ENCODE measurements at regions not wholly inside any gene's neighbourhood (a gene's known extent, or its start where the extent isn't known, plus 50 kb on each side); places are given as distances from the start of the nearest gene placed in this dataset.

DNA sequence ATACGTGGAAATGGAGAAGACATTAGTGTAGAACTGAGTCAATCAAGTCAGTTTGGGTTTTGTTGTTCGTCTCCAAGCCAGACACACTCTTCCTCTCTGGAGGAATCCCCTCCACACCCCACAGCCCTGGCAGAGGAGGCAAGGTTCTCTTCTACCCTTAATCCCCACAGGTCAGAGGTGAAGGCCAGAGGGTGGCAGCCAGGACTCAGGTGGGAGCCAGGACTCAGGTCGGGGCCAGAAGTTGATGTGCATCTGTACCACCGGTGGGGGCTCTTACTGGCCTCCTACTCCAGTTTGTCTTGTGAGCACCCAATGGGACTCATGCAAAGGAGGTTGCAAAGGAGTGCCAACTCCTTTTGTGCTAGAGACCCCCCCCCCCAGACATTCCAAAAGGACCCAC, 126.4 kb downstream of the TBXT start:
- POLR2A ChIA-PET (ENCODE audit: unreplicated experiment): no interaction called here

DNA sequence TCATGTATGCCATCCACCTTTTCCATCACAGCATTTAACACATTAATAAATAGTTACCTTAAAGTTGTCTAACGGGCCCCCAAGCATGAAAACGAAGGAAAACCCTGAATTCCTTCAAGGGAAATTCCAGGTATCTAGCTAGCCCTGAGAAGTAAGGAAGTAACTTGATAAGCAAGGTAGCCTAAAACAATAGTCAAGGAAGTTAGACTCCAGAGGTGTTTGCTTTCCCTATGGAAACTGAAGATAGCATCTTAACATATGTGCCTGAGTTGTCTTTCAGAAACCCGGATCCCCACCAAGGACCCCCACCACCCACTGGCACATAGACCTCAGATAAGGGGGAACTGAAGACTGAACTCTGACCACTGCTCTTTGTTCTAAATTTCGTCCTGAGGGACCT, 127.4 kb downstream of the TBXT start:
- no peak overlapping the region for H3K9ac ChIP-seq (ENCODE audit: low read length)
- no peak overlapping the region for H3K4me2 ChIP-seq (ENCODE audit: low read length)
- no peak for DNase-seq
- H3F3A ChIP-seq (ENCODE audit: low read length, unreplicated experiment): no peaks in the 10 kb centered on the region
- TF ChIP-seq, protein P1, sequence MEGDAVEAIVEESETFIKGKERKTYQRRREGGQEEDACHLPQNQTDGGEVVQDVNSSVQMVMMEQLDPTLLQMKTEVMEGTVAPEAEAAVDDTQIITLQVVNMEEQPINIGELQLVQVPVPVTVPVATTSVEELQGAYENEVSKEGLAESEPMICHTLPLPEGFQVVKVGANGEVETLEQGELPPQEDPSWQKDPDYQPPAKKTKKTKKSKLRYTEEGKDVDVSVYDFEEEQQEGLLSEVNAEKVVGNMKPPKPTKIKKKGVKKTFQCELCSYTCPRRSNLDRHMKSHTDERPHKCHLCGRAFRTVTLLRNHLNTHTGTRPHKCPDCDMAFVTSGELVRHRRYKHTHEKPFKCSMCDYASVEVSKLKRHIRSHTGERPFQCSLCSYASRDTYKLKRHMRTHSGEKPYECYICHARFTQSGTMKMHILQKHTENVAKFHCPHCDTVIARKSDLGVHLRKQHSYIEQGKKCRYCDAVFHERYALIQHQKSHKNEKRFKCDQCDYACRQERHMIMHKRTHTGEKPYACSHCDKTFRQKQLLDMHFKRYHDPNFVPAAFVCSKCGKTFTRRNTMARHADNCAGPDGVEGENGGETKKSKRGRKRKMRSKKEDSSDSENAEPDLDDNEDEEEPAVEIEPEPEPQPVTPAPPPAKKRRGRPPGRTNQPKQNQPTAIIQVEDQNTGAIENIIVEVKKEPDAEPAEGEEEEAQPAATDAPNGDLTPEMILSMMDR (conservative IDR thresholded peaks at IDR 0.05; ENCODE audit: low read depth, low read length): no peak
- TF ChIP-seq EZH2phosphoT487 (IDR thresholded peaks at IDR 0.05; ENCODE audit: borderline replicate concordance, low read length) (no peak), EZH2 (IDR thresholded peaks at IDR 0.05; ENCODE audit: low read length, unreplicated experiment) (no peak)
- no peaks in the 10 kb centered on the region for H3K79me2 ChIP-seq (ENCODE audit: low read length)
- no TSS peak for BruUV-seq (replicated peaks)
- POLR2A ChIA-PET (ENCODE audit: unreplicated experiment): no interaction called here
- H4K20me1 ChIP-seq (ENCODE audit: low read length): no peaks in the 10 kb centered on the region
- no peak for ATAC-seq
- no peaks in the 10 kb centered on the region for H3K9me2 ChIP-seq (replicated peaks; ENCODE audit: low read length)
- H3K4me3 ChIP-seq (ENCODE audit: low read length): no peak overlapping the region
- no peak overlapping the region for H2AFZ ChIP-seq (ENCODE audit: low read length)
- H3K27me3 ChIP-seq (ENCODE audit: low read length): no peaks in the 10 kb centered on the region
- no peak overlapping the region for H3K27ac ChIP-seq (ENCODE audit: low read length)
- H3K9me3 ChIP-seq (ENCODE audit: low read length): no peaks in the 10 kb centered on the region
- H3K4me1 ChIP-seq (ENCODE audit: insufficient read depth, low read length): no peaks in the 10 kb centered on the region
- CTCF ChIA-PET: no interaction called here
- no peaks in the 10 kb centered on the region for H3K36me3 ChIP-seq (ENCODE audit: low read depth, low read length)
- intact Hi-C loops (cut with micrococcal nuclease): no loop called here

More for the DNA sequence above, 126.4 kb downstream of the TBXT start:
- no peak overlapping the region for H3K4me2 ChIP-seq (ENCODE audit: low read length)
- ATAC-seq (no peak), DNase-seq (no peak)
- BruUV-seq (replicated peaks): no TSS peak
- no peaks in the 10 kb centered on the region for H3K79me2 ChIP-seq (ENCODE audit: low read length)
- CTCF ChIA-PET: no interaction called here
- no peak overlapping the region for H3K9ac ChIP-seq (ENCODE audit: low read length)
- H3K27me3 ChIP-seq (ENCODE audit: low read length): no peaks in the 10 kb centered on the region
- no peaks in the 10 kb centered on the region for H3F3A ChIP-seq (ENCODE audit: low read length, unreplicated experiment)
- H3K4me1 ChIP-seq (ENCODE audit: insufficient read depth, low read length): no peaks in the 10 kb centered on the region
- no peaks in the 10 kb centered on the region for H3K36me3 ChIP-seq (ENCODE audit: low read depth, low read length)
- H2AFZ ChIP-seq (ENCODE audit: low read length): no peak overlapping the region
- no peaks in the 10 kb centered on the region for H3K9me2 ChIP-seq (replicated peaks; ENCODE audit: low read length)
- H3K9me3 ChIP-seq (ENCODE audit: low read length): no peaks in the 10 kb centered on the region
- H3K4me3 ChIP-seq (ENCODE audit: low read length): no peak overlapping the region
- H3K27ac ChIP-seq (ENCODE audit: low read length): no peak overlapping the region
- intact Hi-C loops (cut with micrococcal nuclease): no loop called here
- no peak for TF ChIP-seq EZH2 (IDR thresholded peaks at IDR 0.05; ENCODE audit: low read length, unreplicated experiment)
- TF ChIP-seq EZH2phosphoT487 (IDR thresholded peaks at IDR 0.05; ENCODE audit: borderline replicate concordance, low read length): no peak
- TF ChIP-seq, protein P1 (conservative IDR thresholded peaks at IDR 0.05; ENCODE audit: low read depth, low read length): no peak
- H4K20me1 ChIP-seq (ENCODE audit: low read length): no peaks in the 10 kb centered on the region

DNA sequence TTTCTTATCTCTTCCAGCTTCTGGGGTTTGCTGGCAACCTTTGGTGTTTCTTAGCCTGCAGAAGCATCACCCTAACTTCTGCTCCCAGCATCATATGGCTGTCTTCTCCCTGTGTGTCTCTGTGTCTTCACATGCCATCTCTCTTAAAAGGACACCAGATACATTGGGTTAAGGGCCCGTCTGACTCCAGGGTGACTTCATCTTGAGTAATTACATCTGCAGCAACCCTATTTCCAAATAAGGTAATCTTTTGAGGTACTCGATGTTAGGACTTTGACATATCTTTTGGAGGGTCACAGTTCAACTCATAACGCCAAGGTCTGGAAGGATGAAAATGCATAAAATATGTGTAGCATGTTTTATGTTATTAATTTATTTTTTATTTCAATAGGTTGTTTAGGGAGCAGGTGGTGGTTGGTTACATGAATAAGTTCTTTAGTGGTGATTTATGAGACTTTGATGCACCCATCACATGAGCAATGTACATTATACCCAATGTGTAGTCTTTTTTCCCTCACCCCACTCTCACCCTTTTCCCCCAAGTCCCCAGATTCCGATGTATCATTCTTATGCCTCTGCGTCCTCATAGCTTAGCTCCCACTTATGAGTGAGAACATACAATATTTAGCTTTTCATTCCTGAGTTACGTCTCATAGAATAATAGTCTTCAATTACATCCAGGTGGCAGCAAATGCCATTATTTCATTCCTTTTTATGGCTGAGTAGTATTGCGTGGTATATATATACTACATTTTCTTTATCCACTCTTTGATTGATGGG, 131.1 kb downstream of the TBXT start:
- Histone ChIP-seq H4K20me1 (ENCODE audit: low read length) (no peaks in the 10 kb centered on the region), H3F3A (ENCODE audit: low read length, unreplicated experiment) (no peaks in the 10 kb centered on the region), H3K4me3 (ENCODE audit: low read length) (no peak overlapping the region), H3K36me3 (ENCODE audit: low read depth, low read length) (no peaks in the 10 kb centered on the region), H2AFZ (ENCODE audit: low read length) (no peak overlapping the region), H3K4me1 (ENCODE audit: insufficient read depth, low read length) (no peaks in the 10 kb centered on the region), H3K9me3 (ENCODE audit: low read length) (no peaks in the 10 kb centered on the region), H3K27ac (ENCODE audit: low read length) (no peak overlapping the region), H3K27me3 (ENCODE audit: low read length) (no peaks in the 10 kb centered on the region), H3K9ac (ENCODE audit: low read length) (no peak overlapping the region), H3K9me2 (replicated peaks; ENCODE audit: low read length) (no peaks in the 10 kb centered on the region), H3K4me2 (ENCODE audit: low read length) (no peak overlapping the region), H3K79me2 (ENCODE audit: low read length) (no peaks in the 10 kb centered on the region)
- TF ChIP-seq EZH2 (IDR thresholded peaks at IDR 0.05; ENCODE audit: low read length, unreplicated experiment) (no peak), EZH2phosphoT487 (IDR thresholded peaks at IDR 0.05; ENCODE audit: borderline replicate concordance, low read length) (no peak)
- TF ChIP-seq, protein P1 (conservative IDR thresholded peaks at IDR 0.05; ENCODE audit: low read depth, low read length): no peak
- POLR2A ChIA-PET (ENCODE audit: unreplicated experiment): no interaction called here
- BruUV-seq (replicated peaks): no TSS peak
- CTCF ChIA-PET: no interaction called here
- no peak for ATAC-seq
- intact Hi-C loops (cut with micrococcal nuclease): no loop called here
- no peak for DNase-seq
